GM18508 (cell line): ENCODE measurements at regions not wholly inside any gene's neighbourhood (a gene's known extent, or its start where the extent isn't known, plus 50 kb on each side); places are given as distances from the start of the nearest gene placed in this dataset.
"Not testable (repeated sequence)": the region's sequence is repeated elsewhere in the genome, so short reads cannot be mapped to it uniquely, and the experiment has no call there.

Experiments used
- ATAC-seq: cut with Tn5 transposase; IDR thresholded peaks from one replicate; pipeline ENCODE4 v1.9.1; 2021; ENCODE audit warnings: moderate number of reproducible peaks; ENCODE audit not compliant: insufficient read depth, unreplicated experiment

DNA sequence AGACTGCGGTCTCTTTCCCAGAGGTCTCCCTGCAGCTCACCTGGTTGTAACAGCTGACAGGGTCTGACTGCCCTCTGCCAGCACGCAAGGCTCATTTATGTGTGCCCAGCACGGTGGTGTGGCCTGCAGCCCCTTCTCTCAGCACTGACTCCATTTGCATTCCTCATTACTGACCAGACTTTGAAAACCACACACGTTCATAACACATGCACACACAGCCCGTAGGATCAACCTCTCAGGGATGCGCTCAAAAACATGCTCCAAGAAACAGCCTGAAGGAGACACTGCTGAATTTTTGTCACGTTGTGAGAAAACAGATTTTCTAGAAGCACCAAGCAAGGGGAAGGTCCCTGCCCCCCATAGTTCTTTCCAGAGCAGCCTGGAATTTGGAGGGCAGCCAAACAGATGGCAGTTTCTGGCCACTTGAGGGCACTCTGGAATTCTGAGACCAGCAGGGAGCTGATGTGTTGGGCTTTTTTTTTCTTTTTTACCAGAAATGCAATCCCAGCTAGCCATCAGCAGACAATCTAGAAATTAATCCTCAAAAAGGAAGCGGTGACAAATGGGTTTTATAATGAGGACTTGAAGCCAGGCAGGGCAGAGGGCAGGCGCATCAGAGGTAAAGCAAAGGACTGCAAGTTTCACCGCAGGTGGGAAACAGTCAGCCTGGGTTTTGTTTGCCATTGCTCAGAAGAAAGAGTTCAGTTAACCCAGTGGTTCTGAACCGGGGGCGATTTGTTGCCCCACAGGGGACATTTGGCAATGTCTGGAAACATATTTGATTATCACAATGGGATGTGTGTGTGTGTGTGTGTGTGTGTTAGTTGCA, 170.5 kb upstream of the PROK2 start:
- ATAC-seq: no peak

DNA sequence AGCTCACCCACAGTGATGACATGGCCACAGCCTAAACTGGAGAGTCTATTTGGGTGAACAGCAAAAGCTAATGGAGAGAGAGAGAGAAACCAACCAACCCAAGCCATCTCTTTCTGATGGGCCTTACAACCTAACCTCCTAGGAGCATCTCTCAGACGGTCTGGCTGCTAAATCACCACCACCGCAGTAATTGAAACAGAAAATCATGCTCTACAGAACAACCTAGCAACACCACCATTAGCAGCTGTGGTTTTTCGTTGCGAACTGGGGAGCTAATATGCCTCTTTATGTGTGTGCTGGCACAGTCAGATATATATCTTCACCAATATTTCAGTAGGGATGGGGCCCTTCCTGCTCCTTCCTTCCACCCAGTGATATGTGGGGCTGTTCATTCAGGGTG, 166.9 kb upstream of the PROK2 start:
- ATAC-seq: no peak

DNA sequence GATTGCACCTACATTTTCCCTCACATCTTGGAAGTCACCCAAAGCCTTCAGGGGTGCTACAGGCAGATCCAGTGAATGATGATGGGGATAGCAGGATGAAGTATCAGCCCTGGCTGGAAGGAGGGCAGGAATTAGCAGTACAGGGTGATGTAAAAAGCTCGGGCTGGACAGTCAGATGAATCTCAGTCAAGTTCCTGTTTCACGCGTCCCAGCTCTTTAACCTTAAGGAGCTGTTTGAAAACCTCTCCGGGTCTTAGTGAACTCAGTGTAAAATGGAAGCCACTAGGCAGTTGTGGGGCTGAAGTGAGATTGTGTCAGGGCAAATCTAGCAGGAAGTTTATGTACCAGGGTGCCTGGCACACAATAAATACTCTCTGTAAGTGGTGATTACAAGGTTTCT, 166.4 kb upstream of the PROK2 start:
- ATAC-seq: no peak

DNA sequence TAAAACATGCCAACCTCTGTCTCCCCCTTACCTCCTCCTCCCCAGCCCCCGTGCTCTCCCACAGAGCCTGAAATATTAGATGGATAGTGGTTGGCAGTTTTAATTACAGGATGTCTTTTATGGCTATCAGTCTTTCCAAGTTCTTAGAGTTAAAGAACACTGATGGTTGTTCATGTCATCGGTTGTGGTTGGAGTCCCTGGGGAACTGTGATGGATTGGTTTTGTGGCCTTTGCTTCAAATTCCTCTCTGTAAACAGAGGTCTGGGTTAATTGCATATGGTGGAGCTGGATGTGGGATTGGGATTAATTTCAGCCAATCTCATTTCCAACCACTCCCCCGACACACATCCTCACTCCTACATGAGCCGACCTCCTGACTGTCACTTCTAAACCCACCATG, 164.5 kb upstream of the PROK2 start:
- ATAC-seq: no peak

DNA sequence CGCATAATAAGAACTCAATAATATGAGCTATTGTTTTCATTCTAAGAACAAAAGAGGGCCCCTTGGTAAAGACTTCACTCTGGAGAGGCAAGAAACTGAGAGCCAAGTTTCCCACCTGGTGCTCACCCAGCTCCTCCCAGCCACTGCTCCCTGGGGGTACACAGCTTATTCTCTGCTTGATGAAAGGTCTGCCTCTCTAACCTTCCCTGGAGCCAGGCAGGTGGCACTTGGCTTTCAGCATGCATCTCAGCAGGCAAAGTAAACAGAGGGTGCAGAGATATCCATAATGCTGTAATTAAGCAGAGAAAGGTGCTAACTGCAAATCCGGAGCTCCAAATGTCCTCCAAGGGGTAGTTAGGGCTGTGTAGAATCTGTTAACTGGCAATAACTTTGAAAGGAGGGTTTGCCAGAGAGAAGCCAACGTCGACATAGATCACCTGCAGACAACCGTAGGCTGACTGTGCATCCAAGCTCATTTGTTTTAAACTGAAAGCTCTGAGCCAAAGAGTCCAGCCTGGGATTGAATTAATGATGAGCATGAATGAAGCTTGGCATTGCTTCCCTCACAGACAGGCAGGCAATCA, 159.6 kb upstream of the PROK2 start:
- ATAC-seq: no peak

DNA sequence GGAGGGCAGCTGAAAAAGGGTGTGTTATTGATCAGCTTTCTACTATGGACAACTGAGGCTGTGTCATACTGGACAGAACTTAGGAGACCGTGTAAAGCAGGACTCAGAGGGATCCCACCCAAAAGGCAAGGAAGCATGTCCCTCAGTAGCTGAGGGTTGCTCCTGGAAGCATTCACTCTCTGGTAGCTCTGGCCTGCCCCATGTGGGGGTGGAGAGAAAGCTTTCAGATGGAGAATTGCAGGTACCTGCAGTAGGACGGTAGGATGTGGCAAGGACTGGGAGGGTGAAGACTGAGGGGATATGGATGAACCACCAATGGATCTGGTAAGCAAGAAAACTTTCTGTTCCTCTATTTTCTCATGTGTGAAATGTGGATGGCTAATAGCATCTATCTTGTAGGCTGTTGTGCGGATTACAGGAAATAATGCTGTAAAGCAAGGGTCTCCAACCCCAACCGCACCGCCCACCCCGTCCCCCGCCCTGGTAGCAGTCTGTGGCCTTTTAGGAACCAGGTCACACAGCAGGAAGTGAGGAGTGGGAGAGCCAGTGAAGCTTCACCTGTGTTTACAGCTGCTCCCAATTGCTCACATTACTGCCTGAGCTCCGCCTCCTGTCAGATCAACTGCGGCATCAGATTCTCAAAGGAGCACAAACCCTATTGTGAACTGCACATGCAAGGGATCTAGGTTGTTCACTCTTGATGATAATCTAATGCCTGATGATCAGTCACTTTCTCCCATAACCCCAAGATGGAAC, 157.7 kb upstream of the PROK2 start:
- ATAC-seq: no peak

DNA sequence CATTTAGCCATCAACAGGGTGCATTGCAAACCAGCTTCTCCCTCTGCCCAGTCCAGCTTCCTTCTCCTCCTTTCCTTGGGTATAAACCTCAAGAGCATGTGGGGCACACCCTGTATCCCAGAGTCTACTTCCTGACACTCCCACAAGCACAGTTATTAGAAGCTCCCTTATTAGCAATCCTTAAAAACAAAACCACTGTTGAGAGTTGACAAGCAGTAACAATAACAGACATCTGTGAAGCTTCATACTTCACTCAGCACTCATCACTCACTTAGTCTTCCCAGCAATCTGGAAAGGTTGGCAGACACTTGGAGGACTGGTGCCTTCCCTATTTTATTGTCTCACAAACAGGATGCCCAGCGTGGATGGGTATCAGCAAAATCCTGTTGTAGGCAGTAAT, 155.5 kb upstream of the PROK2 start:
- ATAC-seq: no peak

DNA sequence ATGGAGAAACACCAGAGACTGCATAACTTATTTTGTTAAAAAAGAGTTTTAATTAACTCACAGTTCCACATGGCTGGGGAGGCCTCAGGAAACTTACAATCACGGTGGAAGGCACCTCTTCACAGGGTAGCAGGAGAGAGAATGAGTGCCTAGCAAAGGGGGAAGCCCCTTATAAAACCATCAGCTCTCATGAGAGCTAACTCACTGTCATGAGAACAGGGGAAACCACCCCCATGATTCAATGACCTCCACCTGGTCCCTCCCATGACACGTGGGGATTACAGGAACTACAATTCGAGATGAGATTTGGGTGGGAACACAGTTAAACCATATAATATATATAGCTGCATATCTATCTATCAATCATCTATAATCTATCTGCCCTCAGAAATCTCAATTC, 153.1 kb upstream of the PROK2 start:
- ATAC-seq: not testable (repeated sequence)

DNA sequence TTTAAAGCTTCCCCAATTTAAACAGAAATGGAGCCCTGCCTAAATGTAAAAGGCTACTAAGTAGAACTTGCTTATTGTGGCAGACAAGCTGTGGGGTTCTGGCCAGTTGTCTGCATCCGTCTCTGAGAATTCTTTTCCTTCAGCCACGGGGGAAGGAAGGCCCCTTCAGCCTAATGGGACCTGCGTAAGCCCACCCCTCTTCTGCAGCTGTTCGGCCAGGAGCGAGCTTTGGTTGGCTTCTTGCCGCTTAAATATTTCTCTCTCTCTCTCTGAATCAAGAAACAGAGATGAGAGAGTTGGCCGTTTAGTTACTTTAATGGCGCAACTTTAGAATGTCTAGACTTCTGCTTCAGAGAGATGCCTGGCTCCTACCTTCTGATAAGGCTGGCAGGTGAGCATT, 151.7 kb upstream of the PROK2 start:
- ATAC-seq: no peak

DNA sequence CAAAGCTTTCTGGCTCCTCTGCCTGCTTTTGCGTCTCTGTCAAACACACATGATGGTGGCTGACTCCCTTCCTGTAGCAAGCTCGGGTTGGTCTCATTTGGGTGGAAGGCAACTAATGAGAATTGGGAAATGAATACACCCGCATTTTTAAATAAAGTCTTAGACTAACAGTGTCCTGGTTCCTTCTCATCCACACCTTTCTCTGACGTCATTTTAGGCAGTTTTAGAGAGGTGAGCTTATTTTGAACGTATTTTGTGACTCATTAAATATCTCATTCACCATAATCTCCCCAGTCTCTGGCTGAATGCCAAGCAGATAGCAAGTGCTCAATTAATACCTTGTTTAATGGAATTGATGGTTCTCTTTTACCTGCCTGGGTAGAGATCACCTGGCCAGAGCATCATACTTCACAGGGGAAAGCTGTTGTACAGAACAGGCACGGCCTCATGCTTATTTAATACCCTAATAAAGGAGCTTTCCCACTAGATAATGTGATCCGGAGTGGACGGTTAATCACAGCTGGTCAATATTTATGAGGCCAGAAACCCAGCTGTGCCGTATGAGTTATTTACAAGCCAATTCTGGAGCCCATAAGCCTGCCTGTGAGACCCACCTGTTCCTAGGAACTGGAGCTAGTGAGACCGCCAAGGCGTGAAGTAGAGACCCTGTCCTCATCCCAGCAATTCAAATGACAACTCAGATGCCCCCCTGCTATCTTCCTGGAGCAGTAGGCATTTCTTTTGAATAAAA, 149.7 kb upstream of the PROK2 start:
- ATAC-seq: no peak

DNA sequence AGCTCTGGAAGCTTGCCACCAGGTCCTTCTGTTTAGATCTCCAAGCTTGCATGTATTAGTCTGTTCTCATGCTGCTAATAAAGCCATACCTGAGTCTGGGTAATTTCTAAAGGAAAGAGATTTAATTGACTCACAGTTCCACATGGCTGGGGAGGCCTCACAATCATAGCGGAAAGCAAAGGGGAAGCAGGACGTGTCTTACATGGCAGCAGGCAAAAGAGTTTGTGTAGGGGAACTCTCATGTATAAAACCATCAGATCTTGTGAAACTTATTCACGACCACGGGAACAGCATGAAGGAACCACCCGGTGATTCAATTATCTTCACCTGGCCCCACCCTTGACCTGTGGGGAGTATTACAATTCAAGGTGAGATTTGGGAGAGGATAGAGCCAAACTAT, 147.0 kb upstream of the PROK2 start:
- ATAC-seq: no peak

DNA sequence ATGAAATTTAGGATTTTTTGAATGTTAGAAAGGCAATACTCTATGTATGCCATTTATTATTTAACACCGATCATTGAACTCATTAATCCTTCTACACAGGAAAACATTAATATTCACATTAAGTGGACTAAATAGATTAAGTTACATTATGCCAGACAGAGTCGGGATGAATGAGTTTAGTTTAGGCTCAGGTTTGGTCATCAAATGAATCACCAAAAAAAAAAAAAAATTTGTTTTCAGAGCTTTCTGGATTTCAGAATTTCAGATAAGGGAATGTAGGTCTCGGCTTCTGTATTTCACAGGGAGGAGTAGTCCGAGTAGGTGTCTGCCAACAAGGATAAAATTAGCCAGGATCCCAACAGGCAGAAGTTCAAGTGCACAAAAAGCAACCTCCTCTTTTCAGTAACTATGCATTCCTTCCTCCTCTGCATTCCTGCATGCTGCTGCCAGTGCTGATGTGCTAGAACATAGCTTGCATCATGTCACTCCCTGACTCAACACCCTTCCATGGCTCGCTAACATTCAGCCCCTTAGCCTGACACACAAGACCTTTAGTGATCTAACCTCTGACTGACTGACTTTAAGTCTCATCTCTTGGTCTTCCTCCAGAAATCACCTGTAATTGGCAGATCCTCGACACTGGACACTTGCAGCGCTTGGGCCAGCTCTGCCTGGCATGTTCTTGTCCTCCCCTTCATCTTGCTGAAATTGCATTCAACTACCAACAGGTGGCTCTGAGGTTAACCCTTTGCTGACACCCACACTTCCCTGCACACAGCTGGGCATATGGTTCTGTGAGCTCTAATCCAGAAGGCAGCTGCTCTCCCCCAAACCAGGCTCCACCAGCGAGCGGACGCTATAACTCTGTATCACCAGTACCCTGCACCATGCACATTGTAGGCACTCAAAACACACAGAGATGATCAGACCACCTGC, 145.4 kb upstream of the PROK2 start:
- no peak for ATAC-seq

DNA sequence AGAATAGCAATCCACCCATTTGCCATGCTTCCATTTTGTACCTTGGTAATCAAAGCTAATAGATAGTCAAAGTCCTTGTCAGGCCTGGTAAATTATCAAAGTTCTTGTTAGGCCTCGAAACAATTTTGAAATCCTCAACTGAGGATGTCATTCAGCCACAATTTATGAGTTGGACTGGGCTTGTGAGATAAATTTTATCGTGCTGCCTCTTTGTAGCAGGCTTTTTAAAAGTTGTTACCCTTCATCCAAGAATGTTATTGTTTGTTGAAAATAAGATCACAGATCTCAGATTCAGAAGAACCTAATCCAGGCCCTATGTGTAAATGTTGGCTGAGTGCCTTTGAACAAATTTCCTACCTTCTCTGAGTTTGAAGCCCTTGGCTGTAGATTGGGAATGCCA, 143.3 kb upstream of the PROK2 start:
- no peak for ATAC-seq

DNA sequence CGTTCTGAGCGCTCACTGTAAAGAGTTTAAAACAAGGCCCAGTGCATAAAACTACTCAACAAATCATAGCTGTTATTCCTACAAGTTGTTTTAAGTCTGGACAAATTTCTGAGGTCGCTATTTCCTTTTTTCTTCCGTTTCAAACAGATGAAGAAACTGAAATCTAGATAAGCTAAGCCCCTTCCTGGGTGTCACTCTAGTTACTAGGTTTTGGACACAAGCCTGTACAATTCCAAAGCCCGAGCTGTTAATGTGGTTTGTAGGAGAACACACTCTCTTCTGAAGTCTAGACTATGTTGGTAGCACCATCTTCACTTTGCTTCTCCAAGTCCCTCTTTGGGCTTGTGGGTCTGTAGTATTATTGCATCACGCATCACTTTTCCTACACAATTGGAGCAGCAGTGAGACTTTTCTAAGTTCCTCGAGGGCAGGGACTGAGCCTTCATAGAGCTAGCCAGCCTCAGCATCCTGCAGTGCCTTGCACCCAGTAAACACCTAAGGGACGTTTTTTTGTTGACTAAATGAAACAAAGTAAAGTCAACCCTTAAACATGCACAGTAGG, 142.6 kb upstream of the PROK2 start:
- ATAC-seq: no peak

DNA sequence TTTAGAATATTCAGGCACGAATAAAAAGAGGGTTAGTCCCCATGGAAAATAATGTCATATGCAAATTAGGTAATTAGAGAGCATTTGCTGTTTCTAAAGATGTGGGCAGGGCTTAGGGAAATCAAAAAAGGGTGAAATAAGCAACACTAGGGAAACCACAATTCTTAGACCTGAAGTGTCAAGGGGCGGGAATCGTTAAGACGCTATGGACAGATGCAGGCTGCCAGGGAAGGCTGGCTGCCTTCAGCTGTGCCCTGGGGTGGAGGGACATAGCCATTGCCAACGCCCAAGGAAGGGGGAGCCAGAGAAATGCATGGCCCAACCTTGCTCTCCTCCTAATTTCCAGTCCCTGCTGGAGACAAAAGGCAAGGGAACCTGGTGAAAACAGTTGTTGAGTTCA, 141.7 kb upstream of the PROK2 start:
- no peak for ATAC-seq

DNA sequence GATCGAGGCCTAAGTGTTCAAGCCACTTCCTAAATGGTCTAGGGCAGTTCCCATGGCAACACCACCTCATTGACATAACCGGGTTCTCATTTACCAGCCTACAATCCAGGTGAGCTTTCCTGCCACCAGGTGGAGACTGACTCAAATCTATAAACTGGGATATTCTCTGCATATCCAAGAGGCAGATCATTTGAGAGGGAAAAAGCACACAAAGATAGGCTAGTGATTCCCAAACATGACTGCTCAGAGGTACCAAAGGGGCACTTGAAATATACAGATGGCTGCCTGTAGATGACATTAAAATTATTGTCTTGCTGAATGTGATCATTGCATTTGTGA, 141.3 kb upstream of the PROK2 start:
- no peak for ATAC-seq

DNA sequence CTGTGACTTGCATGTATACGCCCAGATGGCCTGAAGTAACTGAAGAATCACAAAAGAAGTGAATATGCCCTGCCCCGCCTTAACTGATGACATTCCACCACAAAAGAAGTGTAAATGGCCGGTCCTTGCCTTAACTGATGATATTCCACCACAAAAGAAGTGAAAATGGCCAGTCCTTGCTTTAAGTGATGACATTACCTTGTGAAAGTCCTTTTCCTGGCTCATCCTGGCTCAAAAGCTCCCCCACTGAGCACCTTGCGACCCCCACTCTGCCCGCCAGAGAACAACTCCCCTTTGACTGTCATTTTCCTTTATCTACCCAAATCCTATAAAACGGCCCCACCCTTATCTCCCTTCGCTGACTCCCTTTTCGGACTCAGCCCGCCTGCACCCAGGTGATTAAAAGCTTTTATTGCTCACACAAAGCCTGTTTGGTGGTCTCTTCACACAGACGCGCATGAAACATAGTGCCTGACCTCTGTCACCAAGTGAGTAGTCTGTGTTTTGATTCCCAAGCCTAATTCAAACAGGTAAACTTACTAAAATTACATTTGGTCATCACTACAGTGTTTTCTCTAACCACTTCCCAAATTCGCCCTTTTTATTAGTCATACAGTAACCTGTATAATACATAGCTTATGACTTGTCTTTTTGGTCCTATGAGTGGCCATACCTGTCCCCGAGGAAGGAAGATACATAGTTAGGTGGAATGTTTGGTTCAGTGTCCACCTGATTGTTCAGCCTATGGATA, 140.7 kb upstream of the PROK2 start:
- ATAC-seq: not testable (repeated sequence)

DNA sequence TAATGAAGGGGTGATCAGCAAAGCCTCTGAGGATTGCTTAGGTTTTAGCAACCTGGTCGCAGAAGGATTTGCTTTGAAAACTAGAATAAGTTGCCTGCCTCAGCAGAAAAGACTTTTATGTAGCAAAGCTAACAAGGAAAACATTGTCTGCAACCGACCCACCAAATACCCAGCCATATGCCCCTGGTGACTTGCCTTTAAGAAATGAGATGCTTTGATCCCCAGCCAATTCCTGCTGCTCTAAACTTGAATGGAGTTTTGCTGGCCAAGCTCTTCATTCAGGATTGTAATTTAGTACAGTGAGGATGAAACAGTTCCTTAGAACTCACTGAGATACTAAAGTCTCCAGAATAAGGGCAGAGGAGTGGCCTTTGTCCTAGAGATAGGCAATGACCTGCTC, 139.8 kb upstream of the PROK2 start:
- ATAC-seq: no peak

DNA sequence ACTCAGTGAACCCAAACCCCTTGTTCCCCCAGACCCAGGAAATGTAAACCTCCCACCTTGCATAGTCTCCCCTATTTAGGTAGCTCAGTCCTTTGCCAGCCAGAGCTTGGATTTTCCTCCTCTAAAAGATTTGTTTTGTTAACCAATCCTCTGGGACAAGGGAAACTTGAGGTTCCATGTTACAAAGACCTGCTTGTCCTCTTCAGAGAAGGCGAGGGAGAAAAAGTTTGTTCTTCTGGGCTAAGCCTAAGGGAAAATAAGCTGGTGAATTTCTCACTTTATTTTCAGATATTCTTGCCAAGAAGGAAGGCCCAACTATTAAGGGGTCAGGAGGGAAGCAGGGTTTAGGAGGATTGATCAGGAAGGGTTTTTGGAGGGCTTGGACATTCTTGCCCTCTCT, 136.1 kb upstream of the PROK2 start:
- no peak for ATAC-seq
